B cell (primary cell): ENCODE measurements at regions not wholly inside any gene's neighbourhood (a gene's known extent, or its start where the extent isn't known, plus 50 kb on each side); places are given as distances from the start of the nearest gene placed in this dataset.

Experiments
- EZH2 ChIP-seq: IDR thresholded peaks from 2 replicates; pipeline ENCODE4 v1.6.1; 2012; ENCODE audit warnings: borderline replicate concordance, low read depth, mild to moderate bottlenecking, moderate library complexity, low read length; ENCODE audit not compliant: insufficient read depth, poor library complexity, severe bottlenecking
- TF ChIP-seq, protein P1 (sequence below): fragments of 200-600 bp; IDR thresholded peaks from one replicate; pipeline ENCODE4 v1.8.0; 2022; ENCODE audit warnings: antibody characterized with exemption, mild to moderate bottlenecking

DNA sequence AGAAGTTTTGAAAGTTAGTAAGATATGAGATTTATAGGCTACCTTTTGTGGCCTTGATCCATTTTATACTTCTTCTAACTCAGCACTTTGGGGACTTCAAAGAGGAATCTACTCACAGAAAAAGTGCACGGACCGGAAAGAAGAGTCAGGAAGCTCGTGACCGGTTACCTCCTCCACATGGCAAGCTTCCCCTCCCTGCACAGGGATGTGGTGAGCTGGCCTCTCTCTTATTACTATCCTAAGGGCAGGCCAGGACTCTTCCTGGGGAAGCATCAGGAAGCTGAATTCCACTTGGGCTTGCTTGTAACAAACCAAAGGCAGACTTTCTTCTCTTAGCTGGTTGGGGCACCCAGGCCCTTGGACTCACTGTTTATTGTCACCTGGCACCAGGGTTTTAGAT lies 170.8 kb upstream of the GLI3 start:
- TF ChIP-seq, protein P1, sequence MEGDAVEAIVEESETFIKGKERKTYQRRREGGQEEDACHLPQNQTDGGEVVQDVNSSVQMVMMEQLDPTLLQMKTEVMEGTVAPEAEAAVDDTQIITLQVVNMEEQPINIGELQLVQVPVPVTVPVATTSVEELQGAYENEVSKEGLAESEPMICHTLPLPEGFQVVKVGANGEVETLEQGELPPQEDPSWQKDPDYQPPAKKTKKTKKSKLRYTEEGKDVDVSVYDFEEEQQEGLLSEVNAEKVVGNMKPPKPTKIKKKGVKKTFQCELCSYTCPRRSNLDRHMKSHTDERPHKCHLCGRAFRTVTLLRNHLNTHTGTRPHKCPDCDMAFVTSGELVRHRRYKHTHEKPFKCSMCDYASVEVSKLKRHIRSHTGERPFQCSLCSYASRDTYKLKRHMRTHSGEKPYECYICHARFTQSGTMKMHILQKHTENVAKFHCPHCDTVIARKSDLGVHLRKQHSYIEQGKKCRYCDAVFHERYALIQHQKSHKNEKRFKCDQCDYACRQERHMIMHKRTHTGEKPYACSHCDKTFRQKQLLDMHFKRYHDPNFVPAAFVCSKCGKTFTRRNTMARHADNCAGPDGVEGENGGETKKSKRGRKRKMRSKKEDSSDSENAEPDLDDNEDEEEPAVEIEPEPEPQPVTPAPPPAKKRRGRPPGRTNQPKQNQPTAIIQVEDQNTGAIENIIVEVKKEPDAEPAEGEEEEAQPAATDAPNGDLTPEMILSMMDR = no peak
- no peak for TF ChIP-seq EZH2
